Kidney glomerular epithelial cell (primary cell): ENCODE measurements at regions not wholly inside any gene's neighbourhood (a gene's known extent, or its start where the extent isn't known, plus 50 kb on each side); places are given as distances from the start of the nearest gene placed in this dataset.

Experiments
- DNase-seq: peaks from one replicate; lab custom pipeline; 2025; lab: John Stamatoyannopoulos, UW

DNA sequence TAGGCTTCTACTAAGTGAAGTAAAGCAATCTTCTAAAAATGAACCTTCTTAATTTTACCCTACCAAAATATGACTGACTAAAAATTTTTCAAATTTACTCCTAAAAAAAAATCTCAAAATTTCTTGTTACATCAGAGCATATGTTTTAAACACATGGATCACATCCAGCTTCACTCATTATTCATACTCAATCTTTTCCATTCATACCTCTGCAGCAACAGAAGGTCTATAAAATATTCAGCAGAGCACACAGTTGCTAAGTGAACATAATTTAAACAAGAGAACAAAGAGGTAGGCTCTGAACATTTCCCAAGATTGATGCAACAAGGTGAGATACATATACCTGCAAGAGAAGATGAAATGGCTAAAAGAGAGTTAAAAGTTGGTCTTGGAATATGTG lies 213.9 kb downstream of the SOD2 start:
- DNase-seq, result no peak

DNA sequence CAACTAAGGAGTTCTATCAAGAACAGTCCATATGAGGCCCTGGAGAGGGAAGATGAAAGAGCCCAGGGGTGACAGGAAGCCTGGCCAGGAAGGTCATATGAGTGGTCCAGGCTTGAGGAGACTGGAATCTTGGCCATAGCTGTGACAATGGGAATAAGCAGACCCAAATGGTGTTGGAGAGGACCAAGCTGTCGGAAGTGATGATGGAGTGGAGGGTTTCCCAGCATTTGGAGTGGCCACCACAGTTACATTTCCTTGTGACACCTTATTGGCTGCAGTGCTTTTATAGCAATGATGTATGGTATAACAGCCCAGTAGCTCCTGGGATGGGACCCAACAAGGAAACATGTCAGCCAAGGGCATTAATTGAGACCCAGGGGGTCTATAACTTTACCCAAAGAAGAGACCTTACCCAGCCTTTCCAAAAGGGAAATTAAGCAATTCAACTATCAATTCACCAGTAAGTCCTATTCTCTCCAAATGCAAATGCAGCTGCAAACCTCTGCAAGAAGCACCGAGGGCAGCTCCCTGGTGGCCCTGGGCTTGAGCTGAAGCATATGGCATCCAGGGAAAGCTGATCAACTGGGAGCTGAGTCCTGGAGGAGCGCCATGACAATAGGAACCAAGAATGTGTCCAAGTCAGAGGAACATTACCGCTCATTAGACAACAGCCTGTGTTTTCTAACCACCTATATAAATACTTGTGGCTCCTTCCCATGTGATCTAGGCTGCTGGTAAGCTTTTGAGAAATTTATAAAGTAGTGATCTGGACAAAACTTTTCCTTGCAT lies 219.4 kb downstream of the SOD2 start:
- no peak for DNase-seq

DNA sequence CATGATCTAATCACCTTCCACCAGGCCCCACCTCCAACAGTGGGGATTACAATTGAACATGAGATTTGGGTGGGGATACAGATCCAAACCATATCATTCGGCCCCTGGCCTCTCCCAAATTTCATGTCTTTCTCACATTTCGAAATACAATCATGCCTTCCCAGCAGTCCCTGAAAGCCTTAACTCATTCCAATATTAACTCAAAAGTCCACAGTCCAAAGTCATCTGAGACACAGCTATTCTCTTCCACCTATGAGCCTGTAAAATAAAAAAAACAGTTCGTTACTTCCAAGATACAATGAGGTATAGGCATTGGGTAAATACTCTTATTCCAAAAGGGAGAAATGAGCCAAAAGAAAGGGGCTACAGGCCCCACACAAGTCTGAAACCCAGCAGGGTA lies 222.6 kb downstream of the SOD2 start:
- no peak for DNase-seq

DNA sequence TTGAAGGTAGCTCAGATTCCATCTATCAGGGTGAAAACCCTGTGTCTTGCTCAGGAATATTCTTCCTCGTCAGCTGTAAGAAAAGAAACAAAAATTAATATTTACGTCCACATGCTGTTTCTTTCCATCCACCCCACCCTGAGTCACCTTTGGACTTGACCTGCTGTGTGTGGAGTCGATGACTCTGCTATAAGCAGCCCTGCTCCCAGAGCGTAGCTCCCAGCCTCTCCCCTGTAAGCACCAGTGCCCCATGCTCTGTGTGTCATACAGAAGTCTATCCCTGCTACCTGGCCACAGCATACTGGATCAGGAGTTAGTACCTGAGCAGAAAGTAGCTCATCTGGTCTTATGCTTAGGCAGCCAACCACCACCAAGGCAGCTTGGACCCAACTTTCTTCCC lies 223.6 kb downstream of the SOD2 start:
- DNase-seq, result no peak

DNA sequence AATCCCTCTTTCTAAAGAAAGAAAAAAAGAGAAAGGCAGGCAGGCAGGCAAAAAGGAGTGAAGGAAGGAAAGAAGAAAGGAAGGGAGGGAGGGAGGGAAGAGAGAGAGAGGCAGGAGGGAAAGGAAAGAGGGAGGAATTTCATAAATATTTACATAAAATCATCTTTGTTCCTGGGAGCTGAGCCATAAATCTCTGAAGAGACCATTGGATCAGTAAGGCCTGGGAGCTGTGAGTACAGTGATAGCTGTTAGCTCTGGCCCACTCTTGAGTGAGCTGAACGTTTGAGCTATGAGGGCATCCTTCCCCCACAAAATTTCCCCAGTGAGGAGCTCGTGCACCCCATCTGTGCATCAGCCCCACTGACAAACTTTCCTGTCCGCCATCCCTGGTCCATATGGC lies 224.0 kb downstream of the SOD2 start:
- DNase-seq, result no peak

DNA sequence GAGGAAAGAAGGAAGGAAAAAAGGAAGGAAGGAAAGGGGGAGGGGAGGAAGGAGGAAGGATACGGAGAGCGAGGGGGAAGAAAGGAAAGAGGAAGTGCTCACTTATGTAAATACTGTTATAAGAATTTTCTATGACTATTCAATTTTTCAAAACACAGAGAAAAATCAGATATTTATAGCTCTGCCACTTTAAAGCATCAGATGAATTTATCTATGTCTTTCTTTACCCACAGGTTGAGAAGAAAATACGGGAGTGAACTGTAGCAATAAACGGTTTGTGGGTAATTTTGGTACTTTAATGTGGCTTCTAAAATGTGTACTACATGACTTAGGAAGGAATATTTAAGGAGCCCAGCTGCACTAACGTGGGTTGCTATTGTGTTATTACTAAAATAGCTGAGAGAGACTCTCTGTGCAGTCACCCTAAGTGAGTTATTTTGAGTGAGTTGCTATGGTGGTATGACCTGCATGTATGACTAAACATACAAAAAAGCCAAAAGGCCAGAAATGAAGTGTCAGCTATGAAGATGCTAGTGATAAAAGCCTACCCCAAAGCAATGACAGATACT lies 225.5 kb downstream of the SOD2 start:
- no peak for DNase-seq

DNA sequence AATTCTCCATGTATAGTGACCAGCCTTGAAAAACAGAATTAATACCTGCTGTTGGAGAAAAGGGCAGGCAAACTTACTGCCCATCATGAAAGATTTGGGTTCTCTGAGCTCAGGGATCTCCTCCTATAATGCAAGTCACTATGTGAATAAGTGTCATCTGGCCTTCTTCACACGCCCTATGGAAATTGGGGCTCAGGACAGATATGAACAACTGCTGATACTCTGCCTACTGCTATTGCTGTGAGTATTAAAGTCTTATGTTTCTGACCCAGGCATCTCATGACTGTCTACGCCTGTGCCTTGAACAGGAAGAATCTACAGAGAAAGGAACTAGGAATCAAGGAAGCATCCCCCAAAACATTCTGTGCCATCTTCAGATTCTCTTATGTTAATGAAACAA lies 226.1 kb downstream of the SOD2 start:
- no peak for DNase-seq

DNA sequence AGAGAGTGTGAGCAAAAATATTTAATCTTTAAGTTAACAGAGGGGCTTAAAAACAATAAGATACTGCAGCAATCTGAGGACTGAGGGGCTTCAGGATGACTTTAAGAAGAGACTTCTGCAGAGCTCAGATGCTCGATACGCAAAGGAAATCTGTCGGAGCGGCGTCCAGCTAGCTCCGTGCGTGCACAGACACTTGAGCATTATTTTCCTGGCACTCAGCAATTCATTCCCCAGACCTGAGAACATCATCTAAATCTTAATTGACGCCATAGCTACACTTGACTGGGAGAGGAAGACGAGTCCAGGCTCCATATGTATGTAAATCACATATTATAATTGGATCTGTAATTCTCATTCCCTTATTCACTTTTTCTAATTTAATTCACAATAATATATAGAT lies 228.2 kb downstream of the SOD2 start:
- no peak for DNase-seq

DNA sequence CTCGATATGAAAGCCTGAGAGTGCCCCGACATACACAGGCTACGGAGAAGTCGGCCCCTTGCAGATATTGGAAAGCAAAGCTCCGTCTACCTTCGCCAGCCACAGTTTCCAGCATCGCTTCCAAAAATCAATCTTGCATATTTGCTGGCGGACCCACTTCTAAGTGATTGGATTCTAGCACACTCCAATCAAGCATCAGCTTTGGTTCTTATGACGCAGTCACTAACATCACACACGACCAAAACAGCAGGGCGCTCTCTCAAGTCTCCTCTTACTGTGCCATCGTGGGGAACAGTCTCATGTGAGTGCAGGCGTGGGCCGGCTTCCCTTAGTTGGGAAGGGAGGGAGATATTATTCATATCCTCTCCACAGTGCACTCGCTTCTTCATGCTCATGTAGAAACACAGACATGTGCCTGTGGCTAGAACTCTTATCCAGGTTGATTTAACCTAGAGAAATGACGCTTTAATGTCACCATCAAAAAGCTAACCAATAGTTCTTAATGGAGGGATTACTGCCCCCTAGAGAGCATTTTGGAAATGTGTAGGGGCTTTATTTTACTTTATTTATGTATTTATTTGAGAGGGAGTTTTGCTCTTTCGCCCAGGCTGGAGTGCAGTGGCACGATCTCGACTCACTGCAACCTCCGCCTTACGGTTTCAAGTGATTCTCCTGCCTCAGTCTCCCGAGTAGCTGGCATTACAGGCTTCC lies 229.8 kb downstream of the SOD2 start:
- DNase-seq, result no peak

DNA sequence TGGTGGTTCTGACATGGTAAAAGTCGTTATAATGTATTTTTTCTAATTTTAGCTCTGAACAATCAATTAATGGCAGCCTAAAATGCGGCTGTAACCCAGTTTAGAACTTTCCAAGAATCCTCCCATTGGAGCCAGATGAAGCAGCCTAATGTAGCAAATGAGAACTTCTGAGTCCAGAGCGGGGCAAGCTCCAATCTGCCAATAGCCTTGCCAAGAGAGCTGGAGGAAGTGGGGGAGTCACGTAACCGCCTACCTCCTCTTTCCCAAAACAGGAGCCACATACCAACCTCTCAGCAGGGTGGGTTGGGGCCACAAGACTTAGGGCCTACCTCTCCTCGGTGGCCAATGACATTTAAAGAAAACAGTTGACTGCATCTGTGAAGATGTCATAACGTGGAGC lies 230.6 kb downstream of the SOD2 start:
- DNase-seq, result no peak

DNA sequence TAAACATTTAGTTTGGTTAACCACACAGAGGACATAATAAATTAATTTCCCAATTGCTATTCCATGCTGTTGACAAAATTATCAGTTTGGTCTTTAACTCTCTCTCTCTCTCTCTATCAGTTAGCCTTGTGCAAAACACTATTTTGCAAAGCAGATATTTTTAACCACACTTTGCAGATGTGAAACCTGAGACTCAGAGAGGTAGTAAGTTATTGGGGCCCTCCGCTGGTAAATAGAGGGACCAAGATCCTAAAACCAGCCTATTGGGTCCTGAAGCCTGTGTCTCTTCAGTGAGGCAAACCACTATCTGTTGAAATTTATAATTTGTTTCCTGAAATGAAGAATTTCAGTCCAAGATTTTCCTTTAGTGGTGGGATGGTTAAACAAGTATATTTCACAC lies 231.0 kb downstream of the SOD2 start:
- no peak for DNase-seq

DNA sequence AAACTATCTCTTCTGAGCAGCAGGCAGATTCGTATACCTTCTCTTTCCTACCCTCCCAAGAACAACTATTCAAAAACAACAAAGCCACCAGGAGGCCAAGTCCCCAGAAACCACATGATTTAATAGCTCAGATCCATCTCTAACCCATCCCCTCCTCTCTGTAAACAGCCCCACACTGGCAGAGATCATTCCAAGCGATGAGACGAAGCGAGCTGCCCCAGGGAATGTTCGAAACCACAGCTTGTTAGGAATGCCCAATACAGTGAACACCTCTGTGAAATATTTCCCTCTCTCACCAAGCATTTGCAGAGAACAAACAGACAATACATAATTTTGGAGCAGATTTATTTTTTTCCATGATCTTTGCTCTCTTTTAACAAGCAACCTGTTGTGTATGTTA lies 231.8 kb downstream of the SOD2 start:
- no peak for DNase-seq

DNA sequence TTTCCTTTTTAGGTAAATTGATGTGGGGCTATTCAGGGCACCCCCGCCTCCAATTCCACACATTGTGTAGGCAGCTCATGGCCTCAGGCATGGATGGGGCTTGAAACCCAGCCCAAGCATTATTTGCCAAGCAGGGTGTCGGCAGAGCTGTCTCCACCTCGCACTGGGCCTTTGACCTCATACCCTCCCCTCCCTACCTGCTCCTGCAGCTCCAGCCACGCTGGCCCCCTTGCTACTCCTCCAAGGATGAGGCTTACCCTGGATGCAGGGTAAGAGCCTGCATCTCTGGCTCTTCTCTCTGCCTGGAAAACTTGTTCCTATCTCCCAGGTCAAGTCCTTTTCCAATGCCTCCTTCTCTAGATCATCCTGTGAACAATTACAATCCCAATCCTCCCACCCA lies 232.6 kb downstream of the SOD2 start:
- no peak for DNase-seq

DNA sequence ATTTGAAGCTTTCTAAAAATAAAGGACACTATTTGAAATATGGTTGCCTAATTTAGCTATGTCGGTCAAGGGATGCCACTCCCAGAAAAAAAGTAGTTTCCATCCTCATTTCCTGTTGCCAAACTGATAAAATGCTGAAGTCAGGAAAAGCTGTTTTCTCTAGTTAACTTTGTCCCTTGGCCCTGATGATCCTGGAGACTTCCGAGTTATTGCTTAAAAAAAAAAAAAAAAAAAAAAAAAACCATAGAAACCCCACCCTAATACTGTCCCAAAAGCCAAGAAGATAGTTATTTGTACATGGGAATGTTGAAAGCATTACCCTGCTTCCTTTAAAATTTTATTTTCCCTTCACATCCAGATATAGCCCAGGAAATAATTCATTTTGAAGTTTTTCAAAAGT lies 236.7 kb downstream of the SOD2 start:
- no peak for DNase-seq

DNA sequence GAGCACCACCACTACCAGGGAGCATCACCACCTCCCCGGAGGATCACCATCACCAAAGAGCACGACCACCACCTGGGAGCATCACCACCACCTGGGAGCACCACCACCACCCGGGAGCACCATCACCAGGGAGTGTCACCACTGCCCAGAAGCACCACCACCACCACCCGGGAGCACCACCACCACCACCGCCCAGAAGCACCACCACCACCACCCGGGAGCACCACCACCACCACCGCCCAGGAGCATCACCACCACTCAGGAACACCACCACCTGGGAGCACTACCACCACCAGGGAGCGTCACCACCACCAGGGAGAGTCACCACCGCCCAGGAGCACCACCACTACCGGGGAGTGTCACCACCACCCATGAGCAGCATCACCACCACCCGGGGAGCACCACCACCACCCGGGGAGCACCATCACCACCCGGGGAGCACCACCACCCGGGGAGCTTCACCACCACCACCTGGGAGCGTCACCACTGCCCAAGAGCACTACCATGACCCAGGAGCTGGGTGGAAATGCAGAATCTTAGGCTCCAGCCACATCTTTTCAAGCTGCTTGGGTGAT lies 237.3 kb downstream of the SOD2 start:
- no peak for DNase-seq

DNA sequence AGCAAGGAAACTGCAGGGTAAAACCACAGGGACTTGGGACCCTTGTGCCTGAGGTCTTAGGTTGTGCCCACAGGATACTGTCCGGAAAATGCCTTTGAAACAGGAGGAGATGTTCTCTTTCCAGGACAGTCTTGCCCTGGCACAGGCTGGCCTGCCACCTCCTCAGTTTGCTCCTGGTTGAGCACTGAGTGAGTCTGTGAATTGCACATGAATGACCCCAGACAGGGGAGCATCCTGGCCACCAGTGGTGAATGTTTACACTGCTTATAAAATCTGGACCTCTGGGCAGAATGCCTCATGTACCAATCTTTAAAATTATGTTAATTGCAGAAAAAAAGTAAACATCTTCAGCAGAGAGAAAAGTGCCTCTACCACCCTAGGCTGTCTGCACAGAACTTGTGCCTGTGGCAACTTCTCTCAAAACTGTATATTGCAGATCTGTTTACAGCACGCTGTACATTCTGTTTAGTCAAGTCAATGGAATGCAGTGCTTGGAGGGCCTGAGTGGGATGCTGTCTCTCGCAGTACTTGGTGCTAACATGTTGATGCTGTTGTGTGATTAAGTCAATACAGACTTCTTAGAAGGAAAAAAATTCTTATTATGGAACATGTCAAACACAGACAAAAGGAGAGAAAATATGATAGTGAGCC lies 242.1 kb downstream of the SOD2 start:
- DNase-seq, result no peak

DNA sequence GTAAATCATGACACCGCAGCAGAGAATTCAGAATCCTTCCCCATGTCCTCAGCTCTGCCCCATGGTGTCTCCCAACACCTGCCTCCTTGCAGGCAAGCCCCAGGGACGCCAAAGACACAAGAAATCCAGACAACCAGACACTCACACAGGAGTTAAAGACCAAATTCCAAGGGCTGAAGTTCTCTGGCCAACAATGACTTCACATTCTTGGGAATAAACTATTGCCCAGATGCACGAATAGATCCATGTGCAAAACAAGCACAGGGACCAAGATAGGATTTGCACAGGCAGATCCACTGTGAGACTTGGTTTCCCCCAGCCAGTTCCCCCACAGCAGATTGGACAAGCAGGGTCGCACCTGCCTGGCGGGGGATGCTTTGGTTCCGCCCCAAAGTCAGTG lies 246.7 kb downstream of the SOD2 start:
- no peak for DNase-seq

DNA sequence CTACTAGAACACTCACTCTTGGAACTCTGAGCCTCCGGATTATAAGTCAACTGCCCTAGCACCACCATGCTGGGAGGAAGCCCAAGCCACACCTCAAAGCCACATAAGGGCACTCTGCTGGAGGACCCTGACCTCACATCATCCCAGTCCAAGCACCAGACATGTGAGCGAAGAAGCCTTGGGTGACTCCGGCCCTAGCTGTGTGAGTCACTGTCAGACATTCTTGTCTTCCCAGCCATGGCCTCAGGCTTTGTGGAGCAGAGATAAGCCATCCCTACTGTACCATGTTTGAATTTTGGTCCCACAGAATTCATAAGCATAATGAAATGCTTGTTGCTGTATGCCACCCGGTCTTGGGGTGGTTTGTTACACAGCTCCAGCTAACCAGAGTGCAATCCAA lies 247.7 kb downstream of the SOD2 start:
- DNase-seq, result no peak

DNA sequence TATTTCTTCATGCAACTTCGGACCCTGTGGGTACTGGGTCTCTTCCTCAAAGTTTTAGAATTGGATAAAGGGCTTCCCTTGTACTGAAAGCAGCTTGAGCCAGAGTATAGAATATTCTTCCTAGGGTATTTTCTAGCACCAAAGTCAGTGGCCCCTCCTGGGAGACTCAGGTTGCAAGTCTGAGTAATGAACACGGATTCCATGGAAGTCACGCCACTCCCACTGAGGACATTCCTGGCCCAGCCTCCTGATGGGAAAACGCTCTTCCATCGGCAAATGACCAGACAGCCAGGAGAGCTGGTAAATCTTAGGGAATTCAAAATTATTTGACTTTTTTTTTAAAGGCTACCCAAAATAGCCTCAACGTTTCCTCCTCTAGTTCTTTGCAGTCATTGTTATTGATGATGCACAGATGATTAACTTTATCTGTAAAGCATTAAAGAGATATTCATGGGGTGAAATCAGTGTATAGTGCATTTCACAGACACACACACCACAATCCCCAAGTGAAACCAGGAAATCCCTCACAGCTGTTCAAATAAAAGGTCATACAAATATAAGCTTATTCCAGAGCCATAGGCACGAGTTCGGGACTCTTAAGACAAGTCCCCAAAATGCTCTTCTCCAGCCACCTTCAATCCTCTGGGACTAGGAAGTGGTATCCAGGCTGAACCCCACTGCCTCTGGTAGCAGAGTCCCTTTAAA lies 248.8 kb downstream of the SOD2 start:
- DNase-seq, result no peak

DNA sequence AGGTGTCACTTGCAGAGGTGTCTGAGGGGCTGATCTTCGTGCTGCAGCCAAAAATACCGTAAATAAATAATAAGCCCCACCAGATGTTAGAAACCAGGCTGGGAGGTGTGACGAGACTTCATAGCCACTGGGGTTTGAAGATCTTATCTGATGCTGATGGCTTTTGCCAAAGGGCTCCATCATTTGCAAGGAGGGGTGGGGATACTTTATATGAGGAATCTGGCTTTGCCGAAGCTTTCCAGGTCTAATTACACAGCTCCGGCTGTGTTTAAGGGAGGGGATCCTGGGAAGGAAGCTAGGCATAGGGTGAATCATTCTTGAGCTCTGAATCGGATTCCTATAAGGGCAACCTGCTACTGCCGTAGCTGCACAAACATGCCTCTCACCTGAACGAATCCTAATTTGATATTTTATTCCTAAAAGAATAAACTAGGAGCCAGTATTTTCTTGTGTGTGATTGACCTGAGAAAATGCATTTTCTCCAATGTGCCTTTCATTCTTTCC lies 249.6 kb downstream of the SOD2 start:
- DNase-seq, result no peak

DNA sequence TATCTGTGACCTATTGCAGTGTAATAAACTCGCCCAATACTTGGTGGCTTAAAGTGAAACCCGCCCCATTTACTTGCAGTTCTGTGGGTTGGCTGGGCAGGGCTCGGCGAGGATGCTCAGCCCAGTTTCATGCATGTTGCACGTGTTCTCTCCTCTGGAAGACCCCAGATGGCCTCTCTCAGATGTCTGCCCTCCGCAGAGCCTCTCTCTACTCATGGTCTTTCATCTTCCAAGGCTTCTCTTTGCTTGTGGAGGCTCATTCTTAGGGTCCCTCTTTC lies 251.4 kb downstream of the SOD2 start:
- DNase-seq, result no peak
